Esophagus muscularis mucosa (tissue), 4 donors: ENCODE measurements at regions not wholly inside any gene's neighbourhood (a gene's known extent, or its start where the extent isn't known, plus 50 kb on each side); places are given as distances from the start of the nearest gene placed in this dataset.

Experiments used
- DNase-seq: peaks from one replicate; pipeline ENCODE4 v3.0.0-alpha.2; 2017; ENCODE audit errors: extremely low spot score
- H3K27ac ChIP-seq, 4 donors: fragments of 200-600 bp; sonication (generic); replicated peaks in 1 of 4; 1 replicate in 3 of 4; 2 replicates in 1 of 4; pipeline ENCODE4 v1.5.1; 2016 to 2019; ENCODE audit warnings: mild to moderate bottlenecking in 1 of 4
- H3K27me3 ChIP-seq, 4 donors: fragments of 200-600 bp; sonication (generic); one replicate each; pipeline versions ENCODE4 v1.5.1 to v1.6.0; 2016 to 2019
- H3K36me3 ChIP-seq, 4 donors: fragments of 200-600 bp; sonication (generic); one replicate each; pipeline ENCODE4 v1.5.1; 2016 to 2019
- H3K4me1 ChIP-seq, 4 donors: fragments of 200-600 bp; sonication (generic); one replicate each; pipeline ENCODE4 v1.5.1; 2016 to 2019
- H3K4me3 ChIP-seq, 4 donors: fragments of 200-600 bp; sonication (generic); 1 replicate in 2 of 4; 2 replicates in 2 of 4; pipeline ENCODE4 v1.5.1; 2016 to 2019; ENCODE audit warnings: mild to moderate bottlenecking in 4 of 4, moderate library complexity in 1 of 4
- H3K9me3 ChIP-seq, 4 donors: fragments of 200-600 bp; sonication (generic); 1 replicate in 3 of 4; 2 replicates in 1 of 4; pipeline ENCODE4 v1.5.1; 2016 to 2019
- EP300 ChIP-seq: sonication (generic); formaldehyde crosslinking; IDR thresholded peaks from one replicate; pipeline ENCODE4 v1.6.1; 2017; ENCODE audit warnings: antibody characterized with exemption
- POLR2A ChIP-seq: fragments of 450-650 bp; IDR thresholded peaks from one replicate; pipeline ENCODE4 v1.6.1; 2017; ENCODE audit warnings: antibody characterized with exemption, moderate library complexity, mild to moderate bottlenecking, low read depth
- POLR2AphosphoS5 ChIP-seq, 2 donors: sonication (generic); formaldehyde crosslinking; IDR thresholded peaks; one replicate each; pipeline ENCODE4 v1.6.1; 2017; ENCODE audit warnings: antibody characterized with exemption in 2 of 2
- WGBS: methylation state at CpG from one replicate; pipeline ENCODE4 v1.1.5; 2018; 5-methylcytosine and 5-hydroxymethylcytosine counted together
- intact Hi-C: fragments of 100-400 bp; cut with DNase I; formaldehyde crosslinking; loops from one replicate; pipeline ENCODE4 v1.15.1; 2023
- TF ChIP-seq, protein P1 (sequence below), 3 experiments: fragments of 200-600 bp in 2 of 3; fragments of 450-650 bp in 1 of 3; sonication (generic) in 2 of 3; IDR thresholded peaks; one replicate each; pipeline ENCODE4 v1.5.1; 2017 to 2019; ENCODE audit warnings: antibody characterized with exemption in 3 of 3, mild to moderate bottlenecking in 2 of 3, moderate library complexity in 1 of 3

DNA sequence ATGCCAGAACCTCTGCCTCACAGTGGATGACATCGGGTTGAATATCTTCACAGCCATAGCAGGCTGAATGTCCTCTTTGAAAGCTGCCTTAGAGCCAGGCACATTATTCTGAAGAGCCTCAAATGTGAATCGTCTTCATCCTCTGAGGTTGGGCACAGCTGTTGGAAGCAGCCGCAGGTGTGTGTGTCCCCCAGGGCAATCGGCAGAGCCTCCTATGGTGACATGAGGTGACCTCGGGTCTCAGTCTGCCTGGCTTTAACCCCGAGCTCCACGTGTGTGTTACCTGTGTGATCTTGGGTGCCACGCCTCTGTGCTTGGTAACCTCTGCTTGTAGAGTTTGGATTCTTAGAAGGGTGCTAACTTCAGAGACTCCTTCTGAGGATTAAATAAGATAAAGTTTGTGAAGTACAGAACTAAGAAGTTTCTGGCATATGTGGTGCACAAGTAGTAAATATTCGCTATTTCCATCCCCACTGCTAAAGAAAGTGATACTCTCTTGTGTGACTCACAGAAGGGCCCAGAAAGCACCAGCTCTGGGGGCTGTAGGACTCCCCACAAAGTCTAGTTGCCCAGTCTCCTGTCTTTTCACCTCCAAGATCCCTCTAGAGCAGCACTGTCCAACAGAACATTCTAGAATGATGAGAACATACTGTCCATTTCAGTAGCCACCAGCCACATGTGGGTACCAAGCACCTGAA, 500.9 kb downstream of the NPHP4 start:
- H3K27ac ChIP-seq = no peak overlapping the region
- peaks cover 0 to 26% (median 20%) of the 10 kb centered on the region in 4 donors for H3K4me1 ChIP-seq
- H3K36me3 ChIP-seq = no peaks in the 10 kb centered on the region
- intact Hi-C loops = no loop called here
- no peak overlapping the region for H3K4me3 ChIP-seq
- DNase-seq = no peak
- WGBS = 81% methylated on average over 8 of the region's 9 CpGs
- peaks cover 0 to 2% (median 0%) of the 10 kb centered on the region in 4 donors for H3K9me3 ChIP-seq
- TF ChIP-seq EP300 = no peak
- TF ChIP-seq, protein P1, sequence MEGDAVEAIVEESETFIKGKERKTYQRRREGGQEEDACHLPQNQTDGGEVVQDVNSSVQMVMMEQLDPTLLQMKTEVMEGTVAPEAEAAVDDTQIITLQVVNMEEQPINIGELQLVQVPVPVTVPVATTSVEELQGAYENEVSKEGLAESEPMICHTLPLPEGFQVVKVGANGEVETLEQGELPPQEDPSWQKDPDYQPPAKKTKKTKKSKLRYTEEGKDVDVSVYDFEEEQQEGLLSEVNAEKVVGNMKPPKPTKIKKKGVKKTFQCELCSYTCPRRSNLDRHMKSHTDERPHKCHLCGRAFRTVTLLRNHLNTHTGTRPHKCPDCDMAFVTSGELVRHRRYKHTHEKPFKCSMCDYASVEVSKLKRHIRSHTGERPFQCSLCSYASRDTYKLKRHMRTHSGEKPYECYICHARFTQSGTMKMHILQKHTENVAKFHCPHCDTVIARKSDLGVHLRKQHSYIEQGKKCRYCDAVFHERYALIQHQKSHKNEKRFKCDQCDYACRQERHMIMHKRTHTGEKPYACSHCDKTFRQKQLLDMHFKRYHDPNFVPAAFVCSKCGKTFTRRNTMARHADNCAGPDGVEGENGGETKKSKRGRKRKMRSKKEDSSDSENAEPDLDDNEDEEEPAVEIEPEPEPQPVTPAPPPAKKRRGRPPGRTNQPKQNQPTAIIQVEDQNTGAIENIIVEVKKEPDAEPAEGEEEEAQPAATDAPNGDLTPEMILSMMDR (IDR thresholded peaks at IDR 0.05) = no peak
- TF ChIP-seq POLR2AphosphoS5 (IDR thresholded peaks at IDR 0.05) = no peak
- no peak for TF ChIP-seq POLR2A
- H3K27me3 ChIP-seq = peaks cover 0 to 55% (median 0%) of the 10 kb centered on the region in 4 donors

DNA sequence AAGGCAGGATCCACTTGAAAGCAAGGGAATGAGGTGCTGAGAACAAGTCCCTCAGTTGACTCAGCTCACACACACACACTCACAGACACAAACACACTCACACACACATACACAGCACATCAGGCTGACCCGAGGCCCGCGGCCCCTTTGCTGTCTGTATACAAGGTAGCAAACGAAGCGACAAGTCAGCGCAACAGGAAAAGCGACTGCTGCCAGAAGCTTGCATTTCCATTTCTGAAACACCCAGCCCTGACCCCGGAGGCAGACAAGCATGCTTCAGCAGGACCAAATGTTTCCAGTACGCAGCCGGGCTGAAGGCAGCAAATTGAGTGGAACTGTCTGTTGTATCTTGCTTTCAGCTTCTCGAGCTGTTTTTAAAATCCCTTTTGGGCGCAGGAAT, 501.6 kb downstream of the NPHP4 start:
- H3K9me3 ChIP-seq = no peaks in the 10 kb centered on the region
- no peak overlapping the region for H3K27ac ChIP-seq
- no peak overlapping the region for H3K4me3 ChIP-seq
- peaks cover 0 to 57% (median 1%) of the 10 kb centered on the region in 4 donors for H3K27me3 ChIP-seq
- no peak for TF ChIP-seq POLR2A
- TF ChIP-seq, protein P1 (IDR thresholded peaks at IDR 0.05) = no peak
- no peak for TF ChIP-seq POLR2AphosphoS5 (IDR thresholded peaks at IDR 0.05)
- no peak for TF ChIP-seq EP300
- no peaks in the 10 kb centered on the region for H3K36me3 ChIP-seq
- 28% methylated on average over 12 of the region's 12 CpGs for WGBS
- no peak for DNase-seq
- intact Hi-C loops = no loop called here
- peaks cover 0 to 26% (median 20%) of the 10 kb centered on the region in 4 donors for H3K4me1 ChIP-seq

GRCh38 chr1:5488448-5488847, 503.8 kb downstream of the NPHP4 start:
- Histone ChIP-seq H3K36me3 (no peaks in the 10 kb centered on the region), H3K27ac (no peak overlapping the region), H3K4me3 (no peak overlapping the region), H3K9me3 (no peaks in the 10 kb centered on the region), H3K27me3 (peaks cover 0 to 73% (median 5%) of the 10 kb centered on the region in 4 donors), H3K4me1 (peaks cover 0 to 8% (median 6%) of the 10 kb centered on the region in 4 donors)
- intact Hi-C loops = no loop called here
- TF ChIP-seq, protein P1 (IDR thresholded peaks at IDR 0.05) = no peak
- TF ChIP-seq POLR2A = no peak
- no peak for TF ChIP-seq EP300
- TF ChIP-seq POLR2AphosphoS5 (IDR thresholded peaks at IDR 0.05) = no peak
- 75% methylated on average over 1 of the region's 1 CpG for WGBS
- no peak for DNase-seq

DNA sequence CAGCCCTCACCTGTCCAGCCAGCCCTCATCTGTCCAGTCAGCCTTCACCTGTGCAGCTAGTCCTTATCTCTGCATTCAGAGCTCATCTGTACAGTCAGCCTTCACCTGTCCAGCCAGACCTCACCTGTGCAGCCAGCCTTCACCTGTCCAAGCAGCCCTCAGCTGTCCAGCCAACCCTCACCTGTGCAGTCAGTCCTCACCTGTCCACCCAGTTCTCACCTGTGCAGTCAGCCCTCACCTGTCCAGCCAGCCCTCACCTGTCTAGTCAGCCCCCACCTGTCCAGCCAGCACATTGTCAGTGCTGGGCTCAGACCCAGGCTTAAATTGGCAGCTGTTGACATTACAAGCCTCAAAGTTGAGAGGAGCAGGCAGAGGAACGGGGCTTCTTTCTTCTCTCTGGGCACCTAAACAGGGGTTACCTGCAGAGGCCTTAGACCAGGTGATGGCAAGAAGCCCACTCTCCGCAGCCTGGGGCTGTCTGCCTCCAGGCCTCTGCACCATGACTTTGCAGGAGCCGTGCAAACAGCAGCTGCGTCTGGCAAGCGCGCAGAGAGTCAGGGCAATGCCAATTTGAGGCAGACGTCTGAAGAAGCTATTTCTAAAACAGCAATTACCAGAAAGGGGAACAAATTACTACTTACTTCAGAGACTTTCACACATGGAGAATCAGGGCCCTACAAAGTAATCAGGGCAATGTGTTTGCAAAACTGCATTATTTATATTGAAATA, 506.1 kb downstream of the NPHP4 start:
- H3K27ac ChIP-seq = no peak overlapping the region
- H3K36me3 ChIP-seq = no peaks in the 10 kb centered on the region
- TF ChIP-seq POLR2AphosphoS5 (IDR thresholded peaks at IDR 0.05) = no peak
- no peak for TF ChIP-seq EP300
- TF ChIP-seq, protein P1 (IDR thresholded peaks at IDR 0.05) = no peak
- no peak for TF ChIP-seq POLR2A
- peaks cover 0 to 94% (median 5%) of the 10 kb centered on the region in 4 donors for H3K27me3 ChIP-seq
- 87% methylated on average over 7 of the region's 7 CpGs for WGBS
- no peaks in the 10 kb centered on the region for H3K9me3 ChIP-seq
- H3K4me3 ChIP-seq = no peak overlapping the region
- H3K4me1 ChIP-seq = no peaks in the 10 kb centered on the region
- no peak for DNase-seq
- intact Hi-C loops = no loop called here
